IMR-90 (cell line): ENCODE measurements at regions not wholly inside any gene's neighbourhood (a gene's known extent, or its start where the extent isn't known, plus 50 kb on each side); places are given as distances from the start of the nearest gene placed in this dataset.

ENCODE experiments used
- CEBPB ChIP-seq: IDR thresholded peaks from 2 replicates; pipeline ENCODE4 v1.6.1; 2012; ENCODE audit warnings: low read depth, low read length, improper control_type of control experiment
- TF ChIP-seq, protein P1 (sequence below): conservative IDR thresholded peaks from 2 replicates; pipeline ENCODE4 v1.5.1; 2012; ENCODE audit warnings: mild to moderate bottlenecking, low read depth, low read length, improper control_type of control experiment
- TF ChIP-seq, protein P2 (sequence below): fragments of 150-350 bp; IDR thresholded peaks from 2 replicates; pipeline ENCODE4 v1.6.1; 2016; ENCODE audit warnings: low read depth, mild to moderate bottlenecking, low read length, moderate library complexity, borderline replicate concordance

DNA sequence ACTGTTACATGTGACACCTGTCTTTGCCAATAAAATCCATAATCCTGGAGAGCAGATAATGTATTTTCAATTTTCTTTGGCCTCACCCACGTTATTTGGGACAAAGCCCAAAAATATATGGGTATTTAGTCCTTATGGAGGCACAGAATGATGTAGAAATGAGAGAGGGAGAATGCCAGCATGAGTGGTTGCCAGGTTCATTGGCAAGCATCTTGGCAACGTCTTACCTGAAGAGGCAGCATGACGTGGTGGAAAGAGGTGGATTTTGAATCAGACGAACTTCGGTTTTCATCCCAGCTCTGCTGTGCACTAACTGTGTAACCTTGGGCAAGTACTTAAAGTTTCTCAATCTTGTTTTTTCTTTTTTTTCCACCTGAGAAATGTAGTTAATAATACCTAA lies 969.6 kb upstream of the PIK3C3 start:
- TF ChIP-seq, protein P1, sequence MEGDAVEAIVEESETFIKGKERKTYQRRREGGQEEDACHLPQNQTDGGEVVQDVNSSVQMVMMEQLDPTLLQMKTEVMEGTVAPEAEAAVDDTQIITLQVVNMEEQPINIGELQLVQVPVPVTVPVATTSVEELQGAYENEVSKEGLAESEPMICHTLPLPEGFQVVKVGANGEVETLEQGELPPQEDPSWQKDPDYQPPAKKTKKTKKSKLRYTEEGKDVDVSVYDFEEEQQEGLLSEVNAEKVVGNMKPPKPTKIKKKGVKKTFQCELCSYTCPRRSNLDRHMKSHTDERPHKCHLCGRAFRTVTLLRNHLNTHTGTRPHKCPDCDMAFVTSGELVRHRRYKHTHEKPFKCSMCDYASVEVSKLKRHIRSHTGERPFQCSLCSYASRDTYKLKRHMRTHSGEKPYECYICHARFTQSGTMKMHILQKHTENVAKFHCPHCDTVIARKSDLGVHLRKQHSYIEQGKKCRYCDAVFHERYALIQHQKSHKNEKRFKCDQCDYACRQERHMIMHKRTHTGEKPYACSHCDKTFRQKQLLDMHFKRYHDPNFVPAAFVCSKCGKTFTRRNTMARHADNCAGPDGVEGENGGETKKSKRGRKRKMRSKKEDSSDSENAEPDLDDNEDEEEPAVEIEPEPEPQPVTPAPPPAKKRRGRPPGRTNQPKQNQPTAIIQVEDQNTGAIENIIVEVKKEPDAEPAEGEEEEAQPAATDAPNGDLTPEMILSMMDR = no peak
- TF ChIP-seq, protein P2, sequence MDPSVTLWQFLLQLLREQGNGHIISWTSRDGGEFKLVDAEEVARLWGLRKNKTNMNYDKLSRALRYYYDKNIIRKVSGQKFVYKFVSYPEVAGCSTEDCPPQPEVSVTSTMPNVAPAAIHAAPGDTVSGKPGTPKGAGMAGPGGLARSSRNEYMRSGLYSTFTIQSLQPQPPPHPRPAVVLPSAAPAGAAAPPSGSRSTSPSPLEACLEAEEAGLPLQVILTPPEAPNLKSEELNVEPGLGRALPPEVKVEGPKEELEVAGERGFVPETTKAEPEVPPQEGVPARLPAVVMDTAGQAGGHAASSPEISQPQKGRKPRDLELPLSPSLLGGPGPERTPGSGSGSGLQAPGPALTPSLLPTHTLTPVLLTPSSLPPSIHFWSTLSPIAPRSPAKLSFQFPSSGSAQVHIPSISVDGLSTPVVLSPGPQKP = no peak
- no peak for TF ChIP-seq CEBPB
